Upper lobe of left lung (tissue), 6 donors: ENCODE measurements at regions not wholly inside any gene's neighbourhood (a gene's known extent, or its start where the extent isn't known, plus 50 kb on each side); places are given as distances from the start of the nearest gene placed in this dataset.

ENCODE experiments used
- ATAC-seq, 2 donors: fragments of 200-7000 bp; cut with Tn5 transposase; one replicate each; pipeline ENCODE4 v1.9.1; 2022; ENCODE audit warnings: mild to moderate bottlenecking in 2 of 2, moderate library complexity in 2 of 2; ENCODE audit not compliant: low FRiP score in 2 of 2
- DNase-seq, 2 donors: peaks; one replicate each; pipeline ENCODE4 v3.0.0-alpha.2; 2019 to 2020
- H3K27ac ChIP-seq, 4 donors: fragments of 200-600 bp; sonication (generic); one replicate each; pipeline ENCODE4 v1.5.1; 2016 to 2019
- H3K27me3 ChIP-seq, 4 donors: fragments of 200-600 bp; sonication (generic); one replicate each; pipeline ENCODE4 v1.5.1; 2017 to 2019
- H3K36me3 ChIP-seq, 4 donors: fragments of 200-600 bp; sonication (generic); one replicate each; pipeline ENCODE4 v1.5.1; 2016 to 2019
- H3K4me1 ChIP-seq, 4 donors: fragments of 200-600 bp; sonication (generic); one replicate each; pipeline ENCODE4 v1.5.1; 2018 to 2019
- H3K4me3 ChIP-seq, 4 donors: fragments of 200-600 bp; sonication (generic); one replicate each; pipeline ENCODE4 v1.5.1; 2017 to 2019; ENCODE audit warnings: mild to moderate bottlenecking in 2 of 4, moderate library complexity in 1 of 4
- H3K9me3 ChIP-seq, 4 donors: fragments of 200-600 bp; sonication (generic); one replicate each; pipeline ENCODE4 v1.5.1; 2018 to 2019
- EP300 ChIP-seq, 4 donors: sonication (generic); formaldehyde crosslinking; IDR thresholded peaks; one replicate each; pipeline ENCODE4 v1.5.1; 2017; ENCODE audit warnings: antibody characterized with exemption in 4 of 4, control low read depth in 2 of 4
- POLR2A ChIP-seq, 4 donors: fragments of 450-650 bp; IDR thresholded peaks; one replicate each; pipeline ENCODE4 v1.5.1; 2016 to 2017; ENCODE audit warnings: antibody characterized with exemption in 4 of 4, mild to moderate bottlenecking in 2 of 4
- POLR2AphosphoS5 ChIP-seq, 2 donors: sonication (generic); formaldehyde crosslinking; IDR thresholded peaks; one replicate each; pipeline ENCODE4 v1.5.1; 2017; ENCODE audit warnings: antibody characterized with exemption in 2 of 2
- WGBS, 2 donors: methylation state at CpG; one replicate each; pipeline ENCODE4 v1.1.5; 2017 to 2018; 5-methylcytosine and 5-hydroxymethylcytosine counted together
- TF ChIP-seq, protein P1 (sequence below), 6 experiments: fragments of 450-650 bp in 4 of 6; fragments of 200-600 bp in 2 of 6; sonication (generic) in 2 of 6; IDR thresholded peaks; one replicate each; pipeline ENCODE4 v1.5.1; 2016 to 2019; ENCODE audit warnings: antibody characterized with exemption in 6 of 6
- donor health status: DM: no; HTN: no; CAD: no; lungs with moderate emphysema.
- donor health status: DM: no; HTN: yes; CAD: no; lungs with severe emphysema.

DNA sequence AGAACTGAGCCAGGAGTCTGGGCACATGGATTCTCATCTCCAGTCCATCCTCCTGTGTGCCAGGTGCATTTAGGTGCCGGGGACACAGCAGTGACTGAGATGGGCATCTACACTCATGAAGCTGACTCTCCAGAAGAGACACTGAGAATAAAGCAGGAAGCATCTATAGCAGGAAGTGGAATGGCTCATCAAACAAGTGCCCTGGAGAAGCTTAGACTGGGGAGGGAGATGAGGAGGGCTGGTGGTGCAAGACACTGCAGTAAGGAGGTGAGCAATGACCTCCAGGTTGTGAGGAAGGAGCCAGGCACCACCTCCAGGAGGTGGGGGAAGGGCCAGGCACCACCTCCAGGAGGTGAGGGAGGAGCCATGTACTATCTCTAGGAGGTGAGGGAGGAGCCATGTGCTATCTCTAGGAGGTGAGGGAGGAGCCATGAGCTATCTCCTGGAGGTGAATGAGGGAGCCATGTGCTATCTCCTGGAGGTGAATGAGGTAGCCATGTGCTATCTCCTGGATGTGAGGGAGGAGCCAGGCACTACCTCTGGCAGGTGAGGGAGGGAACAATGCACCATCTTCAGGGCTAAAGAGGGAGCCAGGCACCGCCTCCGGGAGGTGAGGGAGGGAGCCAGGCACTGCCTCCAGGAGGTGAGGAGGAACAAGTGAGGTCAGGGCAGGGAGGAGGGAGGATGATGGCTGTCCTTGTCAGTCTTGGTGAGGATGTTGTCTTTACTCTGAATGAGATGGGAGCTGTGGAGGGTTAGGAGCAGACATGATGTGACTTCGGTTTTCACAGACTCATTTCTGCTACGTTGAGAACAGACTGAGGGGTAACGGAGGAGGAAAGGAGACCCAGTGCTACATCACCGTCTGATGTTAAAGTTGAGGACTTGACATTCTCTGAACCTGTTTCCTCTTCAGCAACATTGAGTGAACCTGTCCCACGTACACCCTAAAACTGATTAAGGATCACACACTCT, 961.9 kb upstream of the TMEM132C start:
- H3K27ac ChIP-seq: no peak overlapping the region
- DNase-seq (peak in 1 of 2 donors; percentile 2), ATAC-seq (no peak)
- no peaks in the 10 kb centered on the region for H3K4me1 ChIP-seq
- no peak overlapping the region for H3K4me3 ChIP-seq
- no peaks in the 10 kb centered on the region for H3K27me3 ChIP-seq
- H3K36me3 ChIP-seq: no peaks in the 10 kb centered on the region
- H3K9me3 ChIP-seq: no peaks in the 10 kb centered on the region
- 86 to 94% methylated on average over 8 of the region's 8 CpGs for WGBS, 2 donors
- no peak for TF ChIP-seq EP300 (IDR thresholded peaks at IDR 0.05)

DNA sequence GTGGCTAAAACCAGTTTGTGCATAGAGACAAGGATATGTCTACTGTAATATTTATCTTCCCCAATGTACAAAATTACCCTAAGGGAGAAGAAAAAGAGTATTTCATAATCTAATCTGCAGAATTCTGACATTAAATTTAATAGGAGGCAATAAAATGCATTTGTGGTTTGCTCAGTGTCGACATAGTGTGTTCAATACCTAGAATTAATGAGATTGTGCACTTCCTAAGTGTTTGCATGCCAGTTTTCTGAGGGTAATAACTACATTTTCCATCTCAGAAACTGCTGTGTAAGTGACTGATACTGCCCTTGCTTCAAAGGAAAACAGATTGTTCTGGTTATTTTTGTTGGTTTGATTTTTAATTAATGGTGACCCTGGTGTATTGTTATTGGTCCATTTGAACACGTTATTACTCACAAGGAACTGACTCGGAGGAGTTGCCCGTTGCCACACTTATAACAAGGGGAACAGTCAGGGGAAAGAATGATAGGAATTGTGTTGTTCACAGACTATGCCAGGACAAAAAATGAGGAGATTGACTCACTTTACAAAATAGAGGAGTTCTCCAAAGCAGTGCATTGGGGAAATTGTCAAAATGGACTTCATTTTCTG, 960.3 kb upstream of the TMEM132C start:
- TF ChIP-seq EP300 (IDR thresholded peaks at IDR 0.05) (no peak), POLR2AphosphoS5 (IDR thresholded peaks at IDR 0.05) (no peak), POLR2A (IDR thresholded peaks at IDR 0.05) (no peak)
- TF ChIP-seq, protein P1, sequence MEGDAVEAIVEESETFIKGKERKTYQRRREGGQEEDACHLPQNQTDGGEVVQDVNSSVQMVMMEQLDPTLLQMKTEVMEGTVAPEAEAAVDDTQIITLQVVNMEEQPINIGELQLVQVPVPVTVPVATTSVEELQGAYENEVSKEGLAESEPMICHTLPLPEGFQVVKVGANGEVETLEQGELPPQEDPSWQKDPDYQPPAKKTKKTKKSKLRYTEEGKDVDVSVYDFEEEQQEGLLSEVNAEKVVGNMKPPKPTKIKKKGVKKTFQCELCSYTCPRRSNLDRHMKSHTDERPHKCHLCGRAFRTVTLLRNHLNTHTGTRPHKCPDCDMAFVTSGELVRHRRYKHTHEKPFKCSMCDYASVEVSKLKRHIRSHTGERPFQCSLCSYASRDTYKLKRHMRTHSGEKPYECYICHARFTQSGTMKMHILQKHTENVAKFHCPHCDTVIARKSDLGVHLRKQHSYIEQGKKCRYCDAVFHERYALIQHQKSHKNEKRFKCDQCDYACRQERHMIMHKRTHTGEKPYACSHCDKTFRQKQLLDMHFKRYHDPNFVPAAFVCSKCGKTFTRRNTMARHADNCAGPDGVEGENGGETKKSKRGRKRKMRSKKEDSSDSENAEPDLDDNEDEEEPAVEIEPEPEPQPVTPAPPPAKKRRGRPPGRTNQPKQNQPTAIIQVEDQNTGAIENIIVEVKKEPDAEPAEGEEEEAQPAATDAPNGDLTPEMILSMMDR (IDR thresholded peaks at IDR 0.05): no peak
- H3K9me3 ChIP-seq: no peaks in the 10 kb centered on the region

DNA sequence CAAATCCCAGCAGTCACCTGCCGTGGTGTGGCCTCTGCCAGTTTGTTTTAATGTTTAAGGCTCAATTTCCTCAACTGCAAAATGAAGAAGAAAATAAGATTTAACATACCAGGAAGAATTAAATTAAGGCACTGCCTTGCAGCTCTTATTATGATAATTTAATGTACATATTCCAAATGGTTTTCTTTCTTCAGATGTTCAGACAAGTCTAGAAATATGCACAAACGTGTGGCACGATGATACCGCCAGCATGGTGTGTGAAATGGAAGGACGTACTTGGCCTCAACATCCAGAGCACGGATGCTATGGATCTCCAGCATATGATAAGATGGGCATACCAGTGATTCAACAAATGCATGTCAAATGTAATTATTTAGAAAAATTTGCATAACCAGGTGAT, 959.4 kb upstream of the TMEM132C start:
- no peak for ATAC-seq
- H3K4me1 ChIP-seq: no peaks in the 10 kb centered on the region
- WGBS, 2 donors: 77 to 83% methylated on average over 6 of the region's 6 CpGs
- no peak overlapping the region for H3K27ac ChIP-seq
- H3K36me3 ChIP-seq: no peaks in the 10 kb centered on the region
- H3K27me3 ChIP-seq: no peaks in the 10 kb centered on the region
- DNase-seq: peak in 1 of 2 donors; percentile 3
- no peak overlapping the region for H3K4me3 ChIP-seq
- no peak for TF ChIP-seq POLR2A (IDR thresholded peaks at IDR 0.05)
- TF ChIP-seq POLR2AphosphoS5 (IDR thresholded peaks at IDR 0.05): no peak
- no peak for TF ChIP-seq EP300 (IDR thresholded peaks at IDR 0.05)
- H3K9me3 ChIP-seq: no peaks in the 10 kb centered on the region

More for the DNA sequence above, 960.3 kb upstream of the TMEM132C start:
- no peak overlapping the region for H3K4me3 ChIP-seq
- 66 to 74% methylated on average over 4 of the region's 4 CpGs for WGBS, 2 donors
- H3K27ac ChIP-seq: no peak overlapping the region
- no peaks in the 10 kb centered on the region for H3K36me3 ChIP-seq
- DNase-seq: no peak
- ATAC-seq: no peak
- no peaks in the 10 kb centered on the region for H3K4me1 ChIP-seq
- H3K27me3 ChIP-seq: no peaks in the 10 kb centered on the region

DNA sequence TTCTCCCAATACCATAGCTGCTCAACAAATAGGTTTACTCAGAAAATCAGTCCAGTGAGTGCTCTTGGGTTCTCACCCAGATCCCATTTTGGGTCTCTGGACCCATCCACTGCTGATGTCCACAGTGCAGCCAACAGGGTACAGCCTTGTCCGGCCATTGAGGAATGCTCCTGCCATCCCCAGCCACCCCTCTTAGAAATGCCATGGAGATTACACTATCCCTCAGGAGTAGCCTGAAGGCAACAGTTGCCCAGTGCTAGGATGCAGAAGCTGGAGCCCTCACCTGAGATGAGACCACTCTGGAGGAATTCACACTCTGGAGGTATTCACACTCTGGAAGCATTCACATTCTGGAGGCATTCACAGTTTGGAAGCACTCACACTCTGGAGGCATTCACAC, 958.8 kb upstream of the TMEM132C start:
- TF ChIP-seq POLR2AphosphoS5 (IDR thresholded peaks at IDR 0.05) (no peak), POLR2A (IDR thresholded peaks at IDR 0.05) (no peak), EP300 (IDR thresholded peaks at IDR 0.05) (no peak)
- TF ChIP-seq, protein P1 (IDR thresholded peaks at IDR 0.05): no peak
- H3K4me1 ChIP-seq: no peaks in the 10 kb centered on the region
- H3K36me3 ChIP-seq: no peaks in the 10 kb centered on the region
- ATAC-seq (no peak), DNase-seq (no peak)
- H3K27ac ChIP-seq: no peak overlapping the region
- H3K4me3 ChIP-seq: no peak overlapping the region
- no peaks in the 10 kb centered on the region for H3K9me3 ChIP-seq
- H3K27me3 ChIP-seq: no peaks in the 10 kb centered on the region
- 90 to 100% methylated on average over 1 of the region's 1 CpG for WGBS, 2 donors

DNA sequence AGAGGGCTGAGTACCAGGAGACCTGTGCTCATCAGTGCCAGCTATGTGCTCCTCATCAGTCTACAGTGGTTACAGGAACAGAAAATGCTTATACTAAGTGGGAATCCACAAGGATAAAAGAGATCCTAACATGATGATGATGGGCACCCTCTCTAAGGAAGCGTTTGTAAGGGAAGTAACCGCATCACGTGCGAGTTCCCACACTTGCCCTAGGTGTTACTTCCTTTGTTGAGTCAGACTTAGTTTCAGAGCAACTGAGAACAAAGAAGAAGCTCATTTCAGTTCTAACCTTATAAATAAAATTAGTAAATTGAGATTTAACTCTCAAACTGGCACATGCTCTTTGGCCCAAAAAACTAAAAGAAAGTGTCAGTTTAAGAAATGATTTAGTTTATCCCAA, 956.4 kb upstream of the TMEM132C start:
- no peaks in the 10 kb centered on the region for H3K4me1 ChIP-seq
- H3K4me3 ChIP-seq: no peak overlapping the region
- H3K36me3 ChIP-seq: no peaks in the 10 kb centered on the region
- H3K27me3 ChIP-seq: no peaks in the 10 kb centered on the region
- TF ChIP-seq, protein P1 (IDR thresholded peaks at IDR 0.05): no peak
- TF ChIP-seq POLR2AphosphoS5 (IDR thresholded peaks at IDR 0.05): no peak
- TF ChIP-seq EP300 (IDR thresholded peaks at IDR 0.05): no peak
- no peak for TF ChIP-seq POLR2A (IDR thresholded peaks at IDR 0.05)
- no peak for ATAC-seq
- DNase-seq: no peak
- WGBS, 2 donors: 66% methylated on average over 4 of the region's 4 CpGs
- no peaks in the 10 kb centered on the region for H3K9me3 ChIP-seq
- no peak overlapping the region for H3K27ac ChIP-seq
